GM18907 (cell line): ENCODE measurements at regions not wholly inside any gene's neighbourhood (a gene's known extent, or its start where the extent isn't known, plus 50 kb on each side); places are given as distances from the start of the nearest gene placed in this dataset.

ENCODE experiments used
- ATAC-seq: cut with Tn5 transposase; IDR thresholded peaks from one replicate; pipeline ENCODE4 v1.9.1; 2021; ENCODE audit warnings: mild to moderate bottlenecking, moderate library complexity; ENCODE audit not compliant: unreplicated experiment

DNA sequence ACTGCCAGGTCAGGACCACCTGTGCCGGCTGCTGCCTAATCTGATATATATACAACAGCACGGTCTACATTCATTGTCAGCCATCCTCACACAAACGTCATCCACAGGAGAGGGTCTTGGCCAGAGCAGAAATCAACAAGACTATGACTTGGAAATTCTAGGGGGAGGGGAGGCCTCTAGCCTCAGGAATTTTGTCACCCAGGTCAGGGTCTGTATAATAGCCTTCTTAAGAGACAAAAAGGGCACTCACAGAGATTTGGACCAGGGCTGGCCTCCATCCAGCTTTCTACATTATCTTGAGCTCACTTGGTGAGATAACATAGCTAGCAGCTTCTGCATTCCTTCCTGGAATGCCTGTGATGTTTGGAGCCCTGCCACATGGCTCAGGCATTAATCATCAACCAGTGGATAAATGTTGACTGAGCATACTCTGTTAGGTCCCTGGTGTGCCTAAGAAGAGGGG, 50.4 kb upstream of the CTIF start:
- no peak for ATAC-seq

DNA sequence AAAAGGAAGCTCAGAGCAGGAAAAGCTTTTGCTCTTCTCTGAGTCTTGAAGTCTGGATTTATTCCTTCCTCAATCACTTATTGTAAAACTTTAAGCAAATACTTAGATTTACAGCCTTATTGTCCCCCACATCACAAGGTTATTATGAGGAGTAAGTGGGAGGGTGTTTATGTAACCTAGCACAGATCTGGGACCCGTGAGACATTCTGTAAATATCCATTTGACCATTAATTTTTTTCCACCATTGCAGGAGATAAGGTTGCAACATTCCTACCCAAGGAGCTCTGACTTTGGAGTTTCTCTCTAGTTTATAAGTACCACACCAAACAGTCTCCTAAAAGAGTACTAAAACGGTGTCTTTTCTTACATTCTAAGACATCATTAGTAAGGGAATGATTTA, 52.1 kb upstream of the CTIF start:
- ATAC-seq = no peak

DNA sequence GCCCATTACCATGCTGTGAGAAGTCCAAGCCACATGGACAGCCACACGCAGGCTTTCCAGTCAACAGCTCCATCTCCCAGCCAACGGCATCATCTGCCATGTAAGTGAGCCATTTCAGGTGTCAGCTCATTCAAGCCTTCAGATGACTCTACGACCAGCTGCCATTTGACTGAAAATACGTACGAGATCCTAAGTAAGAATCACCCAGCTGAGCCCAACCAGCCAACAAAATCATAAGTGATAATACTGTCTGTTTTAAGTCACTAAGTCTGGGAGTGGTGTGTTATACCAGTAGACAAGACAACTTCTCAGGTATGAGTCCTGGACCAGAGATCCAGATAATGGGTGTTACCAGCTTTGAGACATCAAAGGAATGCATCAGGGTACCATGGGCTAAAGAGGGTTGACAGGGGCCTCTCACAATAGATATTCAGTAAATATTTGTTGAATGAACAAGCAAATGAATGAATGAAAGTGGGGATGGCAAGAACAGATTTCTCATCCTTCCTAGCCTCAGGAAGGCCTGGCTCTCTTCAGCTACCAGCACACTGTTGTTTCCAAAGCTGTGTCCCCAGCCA, 52.9 kb upstream of the CTIF start:
- ATAC-seq = no peak

DNA sequence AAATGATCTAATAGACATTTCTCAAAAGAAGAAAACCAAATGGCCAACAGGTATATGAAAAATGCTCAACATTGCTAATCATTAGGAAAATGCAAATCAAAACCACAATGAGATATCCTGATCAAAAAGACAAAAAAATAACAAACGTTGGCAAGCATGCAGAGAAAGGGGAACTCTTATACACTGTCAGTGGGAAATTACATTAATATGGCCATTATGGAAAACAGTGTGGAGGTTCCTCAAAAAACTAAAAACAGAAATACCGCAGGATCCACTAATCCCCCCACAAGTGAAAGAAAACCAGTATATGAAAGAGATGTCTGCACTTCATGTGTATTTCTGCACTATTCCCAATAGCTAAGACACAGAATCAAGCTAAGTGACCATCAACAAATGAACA, 57.7 kb upstream of the CTIF start:
- ATAC-seq = no peak

DNA sequence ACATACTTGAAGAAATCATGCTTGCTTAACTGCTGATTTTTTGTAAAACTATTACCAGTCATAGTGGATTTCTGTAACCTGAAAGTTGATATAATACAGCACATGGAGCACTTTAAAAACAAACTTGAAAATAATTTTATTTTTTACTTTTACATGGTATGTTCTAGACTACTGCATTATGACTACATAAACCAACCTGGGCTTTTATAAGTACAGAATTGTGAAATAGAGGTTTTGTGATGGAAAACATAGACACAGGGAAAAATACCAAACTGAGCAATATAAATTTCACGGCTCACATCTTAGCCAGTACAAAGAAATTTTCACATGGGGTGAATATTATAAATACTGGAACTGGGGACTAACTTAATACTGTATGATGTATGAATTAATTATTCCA, 59.3 kb upstream of the CTIF start:
- ATAC-seq = no peak

DNA sequence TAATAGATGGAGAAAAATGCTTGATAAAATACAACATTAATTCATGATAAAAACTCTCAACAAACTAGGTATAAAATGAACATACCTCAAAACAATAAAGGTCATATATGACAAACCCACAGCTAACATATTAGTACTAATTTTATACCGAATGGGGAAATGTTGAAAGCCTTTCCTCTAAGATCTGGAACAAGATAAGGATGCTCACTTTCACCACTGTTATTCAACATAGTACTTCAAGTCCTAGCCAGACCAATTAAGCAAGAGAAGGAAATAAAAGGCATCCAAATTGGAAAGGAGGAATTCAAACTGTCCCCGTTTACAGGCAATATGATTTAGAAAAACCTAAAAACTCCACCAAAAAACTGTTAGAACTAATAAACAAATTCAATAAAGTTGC, 61.5 kb upstream of the CTIF start:
- no peak for ATAC-seq

DNA sequence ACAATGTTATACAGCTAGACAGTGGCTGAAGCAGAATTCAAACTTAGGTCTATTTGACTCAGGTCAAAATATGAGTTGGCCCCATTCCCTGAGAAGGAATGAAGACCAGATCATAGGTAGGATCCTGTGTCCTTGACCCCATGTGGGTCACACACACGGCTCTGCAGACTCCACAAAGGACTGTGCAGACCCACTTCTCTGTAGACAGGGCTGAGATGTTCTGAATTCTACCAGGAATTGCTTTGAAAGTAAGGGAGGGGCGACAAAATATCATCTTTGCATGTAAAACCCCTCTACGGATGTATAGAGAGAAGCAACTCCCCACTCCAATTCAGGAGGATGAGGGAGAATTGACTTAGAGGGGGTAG, 62.3 kb upstream of the CTIF start:
- ATAC-seq = no peak

DNA sequence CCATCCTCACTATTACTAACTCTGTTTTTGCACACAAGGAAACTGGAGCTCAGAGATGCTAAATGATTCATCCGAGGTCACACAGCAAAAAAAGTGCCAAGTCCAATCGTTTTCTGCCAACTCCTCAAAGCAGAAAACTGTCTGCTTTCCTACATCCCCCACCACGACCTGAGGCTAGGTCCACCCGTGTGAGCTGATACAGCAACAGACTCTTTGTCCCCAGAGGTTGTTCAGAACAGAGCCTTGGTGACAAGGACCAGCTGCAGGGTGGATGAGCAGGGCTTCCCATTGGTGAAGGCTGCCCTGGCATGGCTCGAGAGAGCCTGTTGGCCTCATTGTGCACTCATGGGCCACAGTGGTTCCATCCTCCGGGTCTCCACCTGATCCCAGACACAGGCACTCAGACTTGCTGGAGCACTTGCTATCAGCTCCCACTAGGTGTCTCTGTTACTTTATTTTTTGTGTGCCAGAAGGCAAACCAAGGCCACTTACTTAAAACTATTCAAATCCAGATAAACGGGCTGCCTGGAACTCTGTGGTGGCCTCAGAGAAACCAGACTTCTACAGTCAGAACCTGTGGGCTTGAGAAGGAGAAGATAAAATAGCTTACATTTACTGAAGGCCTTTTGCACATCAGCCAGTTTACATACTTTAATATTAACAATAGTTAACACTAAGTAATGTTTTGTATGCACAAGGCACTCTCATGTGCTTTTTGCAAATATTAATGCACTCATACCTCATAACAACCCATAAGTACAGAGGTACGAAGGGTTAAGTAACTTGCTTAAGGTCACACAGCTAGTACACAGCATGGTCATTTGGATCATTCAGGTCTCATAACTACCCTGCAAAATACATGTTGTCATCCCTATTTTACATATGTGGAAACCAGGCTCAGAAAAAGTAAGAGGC, 62.9 kb upstream of the CTIF start:
- ATAC-seq = peak; percentile 65

DNA sequence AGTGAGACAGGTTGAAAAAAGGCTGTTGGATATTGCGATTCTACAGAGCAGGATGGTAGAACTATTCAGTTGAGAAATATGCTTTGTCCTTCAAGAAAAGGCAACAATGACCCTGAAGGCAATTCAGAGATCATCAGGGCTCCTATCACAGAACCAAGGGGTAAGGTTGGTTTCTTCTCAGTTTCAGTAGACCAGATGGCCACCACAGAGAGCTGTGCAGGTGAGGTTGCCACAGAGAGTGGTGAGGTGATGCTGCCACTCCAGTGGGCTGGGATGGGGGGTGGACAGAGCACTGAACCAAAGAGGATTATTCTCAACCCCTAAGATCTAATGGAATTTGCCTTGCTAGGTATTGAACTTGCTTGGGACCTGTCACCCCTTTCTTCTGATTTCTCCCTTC, 64.6 kb upstream of the ZBTB7C start:
- ATAC-seq = no peak

DNA sequence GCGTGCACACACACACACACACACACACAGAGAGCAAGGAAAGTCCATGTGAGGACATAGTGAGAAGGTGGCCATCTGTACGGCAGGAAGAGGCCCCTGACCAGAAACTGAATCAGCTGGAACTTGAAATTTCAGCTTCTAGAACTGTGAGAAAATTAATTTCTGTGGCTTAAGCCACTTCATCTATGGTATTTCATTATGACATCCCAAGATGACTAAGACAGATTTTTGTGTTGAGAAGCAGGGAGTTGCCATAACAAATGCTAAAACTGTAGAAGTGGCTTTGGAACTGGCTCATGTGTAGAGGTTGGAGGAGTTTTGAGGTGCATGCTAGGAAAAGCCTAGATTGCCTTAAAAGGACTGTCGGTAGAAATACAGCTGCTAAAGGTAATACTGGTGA, 63.4 kb upstream of the ZBTB7C start:
- no peak for ATAC-seq

DNA sequence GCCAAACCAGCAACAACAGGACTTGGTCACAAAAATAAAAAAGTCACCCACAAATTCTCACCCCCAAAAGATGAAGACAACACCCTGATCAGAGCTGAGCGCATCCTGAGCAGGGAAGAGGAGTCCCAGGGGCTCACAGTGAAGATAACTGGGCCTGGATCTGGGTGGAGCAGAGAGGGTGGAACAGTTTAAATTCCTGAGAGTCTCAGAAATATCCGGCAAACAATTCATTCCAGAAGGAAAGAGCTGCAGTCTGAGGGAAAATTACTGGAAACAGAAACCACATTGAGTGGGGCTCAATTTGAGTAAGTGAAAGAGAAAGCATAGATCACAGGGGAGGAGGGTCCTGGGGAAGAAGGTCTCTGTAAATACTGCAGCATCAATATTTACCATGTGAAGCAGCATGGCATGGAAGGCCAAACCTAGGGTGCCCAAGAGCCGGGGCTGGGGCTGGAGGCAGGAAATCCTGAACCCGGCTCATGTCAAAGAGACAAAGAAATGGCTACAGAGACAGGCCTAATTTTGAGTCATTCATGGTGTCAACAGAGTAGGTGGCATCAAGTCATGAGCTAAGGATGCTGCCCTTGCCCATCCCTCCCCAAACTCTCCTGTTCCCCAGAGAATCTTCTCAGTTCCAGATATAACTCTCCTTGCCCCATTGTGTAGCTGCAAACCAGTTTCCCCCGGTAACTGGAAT, 61.4 kb upstream of the ZBTB7C start:
- ATAC-seq = no peak

DNA sequence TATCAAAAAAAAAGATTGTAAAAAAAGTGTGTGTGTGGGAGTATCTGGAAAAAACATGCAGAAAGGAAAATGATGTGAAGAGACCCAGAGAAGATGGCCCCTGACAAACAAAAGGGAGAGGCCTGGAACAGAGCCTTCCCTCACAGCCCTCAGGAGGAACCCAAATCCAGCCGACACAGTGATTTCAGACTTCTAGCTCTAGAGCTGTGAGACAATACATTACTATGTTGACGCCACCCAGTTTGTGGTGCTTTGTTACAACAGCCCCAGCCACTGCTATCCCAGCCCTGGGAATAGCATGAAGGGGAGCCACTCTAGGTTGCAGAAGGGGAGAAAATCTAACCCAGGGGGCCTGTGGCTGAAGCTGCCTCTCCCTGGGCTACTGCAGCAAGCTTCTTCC, 59.0 kb upstream of the ZBTB7C start:
- ATAC-seq = no peak

DNA sequence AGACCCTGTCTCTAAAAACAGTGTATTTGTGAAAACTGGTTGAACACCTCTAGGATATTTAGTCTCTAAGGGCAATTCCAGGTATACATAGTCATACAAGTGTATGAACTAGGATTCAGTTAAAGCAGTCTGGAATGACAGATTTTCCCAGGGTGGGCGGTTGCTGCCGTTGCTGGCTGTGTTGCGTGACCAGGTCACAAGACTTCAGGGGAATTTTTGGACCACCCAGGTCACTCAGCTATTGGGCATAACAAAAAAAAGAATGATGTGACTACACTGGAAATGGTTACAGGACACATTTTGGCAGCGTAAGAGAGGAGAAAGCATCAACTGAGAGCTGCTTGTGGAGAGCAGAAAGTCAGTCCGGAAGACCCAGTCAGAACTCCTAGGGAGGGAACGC, 58.0 kb upstream of the ZBTB7C start:
- no peak for ATAC-seq

DNA sequence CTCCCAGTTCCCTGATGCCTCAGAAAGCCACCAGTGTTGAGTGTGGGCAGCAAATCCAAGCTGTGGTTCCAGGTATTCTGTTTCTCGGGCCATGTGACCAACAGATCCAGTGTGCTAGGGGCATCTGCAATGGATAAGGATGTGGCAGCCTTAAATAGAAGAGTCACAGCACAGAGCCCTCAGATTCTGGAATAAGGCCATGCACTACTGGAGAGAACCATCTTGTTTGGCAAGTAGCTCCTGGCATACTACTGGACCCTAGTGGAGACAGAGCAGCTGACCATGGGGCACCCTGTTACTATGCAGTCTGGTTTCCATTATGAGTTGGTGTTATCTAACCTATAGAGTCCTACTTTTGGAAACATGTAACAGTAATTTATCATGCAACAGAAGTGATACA, 53.3 kb upstream of the ZBTB7C start:
- ATAC-seq = no peak

DNA sequence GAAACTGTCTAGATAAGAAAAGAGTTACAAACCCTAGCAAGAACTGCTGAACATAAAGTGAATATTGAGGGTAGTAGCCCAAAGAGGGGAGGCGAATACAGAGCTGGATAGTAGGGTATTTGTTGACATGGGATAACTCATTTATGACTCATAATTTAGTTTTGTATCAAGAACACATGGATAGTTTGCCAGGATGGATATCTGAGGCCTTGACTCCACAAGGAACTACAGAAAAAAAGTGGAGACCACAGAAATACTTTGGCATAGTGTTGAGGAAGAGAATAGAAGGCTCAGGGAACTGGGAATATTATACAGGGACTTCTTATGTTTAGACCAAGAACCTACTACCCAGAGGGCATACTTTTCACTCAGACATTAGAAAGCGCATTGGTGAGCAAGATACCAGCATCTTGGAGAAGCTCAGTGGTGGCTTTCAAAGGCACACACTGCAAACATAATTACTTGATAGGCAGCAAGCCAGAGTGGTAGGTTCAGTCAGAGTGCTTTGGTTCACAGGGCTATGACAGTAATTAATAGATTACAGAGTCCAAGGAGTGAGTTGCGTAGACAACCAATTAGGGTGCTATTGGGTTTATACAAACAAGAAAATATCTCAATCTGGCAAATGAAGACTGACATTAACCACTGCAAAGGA, 51.9 kb upstream of the ZBTB7C start:
- ATAC-seq = no peak

DNA sequence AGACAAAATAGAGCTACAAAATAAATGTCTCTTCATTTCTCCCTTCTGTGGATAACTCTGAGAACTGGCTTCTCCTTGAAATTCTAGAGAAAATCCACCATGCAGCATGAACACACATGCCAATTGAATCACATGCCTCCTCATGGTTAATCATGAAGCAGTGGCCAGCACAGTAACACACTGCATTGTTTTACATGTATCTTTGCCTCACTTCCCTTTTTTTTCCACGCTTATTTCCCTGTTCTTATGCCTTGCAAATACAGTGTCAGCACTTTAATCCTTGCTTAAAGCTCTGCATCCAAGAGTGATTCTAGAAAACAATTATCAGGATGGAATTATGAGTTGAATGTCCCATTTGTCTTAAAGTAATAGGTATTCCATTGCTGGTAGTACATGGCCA, 50.3 kb upstream of the ZBTB7C start:
- no peak for ATAC-seq

DNA sequence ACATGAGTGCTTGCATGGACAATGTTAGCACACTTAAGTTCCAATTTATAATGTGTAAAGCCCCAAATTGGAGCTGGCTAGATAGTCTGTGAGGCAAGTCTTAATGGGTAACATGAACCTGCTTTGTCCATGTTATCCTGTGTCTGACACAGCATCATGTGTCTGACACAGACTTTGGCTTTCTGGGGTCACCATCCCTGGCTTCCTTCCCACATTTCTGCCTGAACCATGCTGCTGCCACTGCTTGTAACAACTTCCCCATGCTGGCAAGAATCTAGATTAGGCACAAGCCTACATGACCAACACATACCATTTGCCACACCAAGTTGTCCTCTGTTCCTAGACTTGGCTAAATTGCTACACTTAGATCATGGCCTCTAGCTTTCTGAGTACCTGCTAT, 49.8 kb upstream of the ZBTB7C start:
- ATAC-seq = no peak
